GM12891 (cell line): ENCODE measurements at regions not wholly inside any gene's neighbourhood (a gene's known extent, or its start where the extent isn't known, plus 50 kb on each side); places are given as distances from the start of the nearest gene placed in this dataset.

ENCODE experiments used
- DNase-seq: peaks from one replicate; pipeline ENCODE4 v3.0.0; 2011; ENCODE audit warnings: low spot score; ENCODE audit not compliant: insufficient read length
- FAIRE-seq: peaks from 2 replicates; lab custom pipeline; 2011; peaks lifted over from hg19 to GRCh38; lab: Jason Lieb, UNC
- PAX5 ChIP-seq: IDR thresholded peaks from 2 replicates; pipeline ENCODE4 v1.6.1; 2011; ENCODE audit warnings: low read length, moderate library complexity, mild to moderate bottlenecking; ENCODE audit not compliant: insufficient read depth, severe bottlenecking
- POLR2A ChIP-seq: IDR thresholded peaks from 2 replicates; pipeline ENCODE4 v1.6.1; 2011; ENCODE audit warnings: low read depth, low read length, control low read depth
- POLR2AphosphoS5 ChIP-seq: IDR thresholded peaks from 2 replicates; pipeline ENCODE4 v1.6.1; 2011; ENCODE audit warnings: low read depth, low read length, control low read depth
- POU2F2 ChIP-seq: IDR thresholded peaks from 2 replicates; pipeline ENCODE4 v1.6.1; 2011; ENCODE audit warnings: low read depth, mild to moderate bottlenecking, control low read depth, low read length, moderate library complexity
- SPI1 ChIP-seq: IDR thresholded peaks from 2 replicates; pipeline ENCODE4 v1.6.1; 2011; ENCODE audit warnings: low read depth, low read length, control low read depth
- TAF1 ChIP-seq: IDR thresholded peaks from 2 replicates; pipeline ENCODE4 v1.6.1; 2011; ENCODE audit warnings: low read depth, low read length, control low read depth

- DNase-seq (no peak), FAIRE-seq (no peak)
- TF ChIP-seq SPI1 = no peak
- TF ChIP-seq POLR2A = no peak
- no peak for TF ChIP-seq POU2F2
- TF ChIP-seq POLR2AphosphoS5 = no peak
- no peak for TF ChIP-seq PAX5
- no peak for TF ChIP-seq TAF1
These were observed 75.1 kb upstream of the WLS start for GRCh38 chr1:68307378-68307787.

GRCh38 chr1:68301471-68302001 is 69.2 kb upstream of the WLS start:
- TF ChIP-seq TAF1 = no peak
- no peak for TF ChIP-seq POU2F2
- no peak for TF ChIP-seq POLR2A
- no peak for DNase-seq

GRCh38 chr1:68294367-68295066 is 62.2 kb upstream of the WLS start:
- TF ChIP-seq POLR2AphosphoS5 (no peak), POLR2A (no peak), POU2F2 (no peak), SPI1 (no peak), TAF1 (no peak), PAX5 (no peak)
- no peak for FAIRE-seq

More at GRCh38 chr1:68301471-68302001, 69.2 kb upstream of the WLS start:
- no peak for FAIRE-seq

GRCh38 chr1:68293609-68294366 is 61.5 kb upstream of the WLS start:
- TF ChIP-seq SPI1 = no peak
- no peak for TF ChIP-seq POU2F2
- no peak for TF ChIP-seq PAX5
- no peak for TF ChIP-seq TAF1
- TF ChIP-seq POLR2AphosphoS5 = no peak
- no peak for TF ChIP-seq POLR2A
- DNase-seq = no peak
- no peak for FAIRE-seq

More at GRCh38 chr1:68294367-68295066, 62.2 kb upstream of the WLS start:
- no peak for DNase-seq

GRCh38 chr1:68293122-68293521 is 60.8 kb upstream of the WLS start:
- TF ChIP-seq PAX5 = no peak
- no peak for TF ChIP-seq POLR2AphosphoS5
- no peak for TF ChIP-seq SPI1
- TF ChIP-seq POU2F2 = no peak
- TF ChIP-seq TAF1 = no peak
- TF ChIP-seq POLR2A = no peak
- DNase-seq (no peak), FAIRE-seq (no peak)

- TF ChIP-seq POLR2AphosphoS5 (no peak), POU2F2 (no peak), POLR2A (no peak), PAX5 (no peak), SPI1 (no peak), TAF1 (no peak)
- no peak for DNase-seq
- FAIRE-seq = no peak
These were observed 59.5 kb upstream of the WLS start for GRCh38 chr1:68291688-68292384.

- FAIRE-seq = no peak
- no peak for TF ChIP-seq SPI1
- no peak for TF ChIP-seq POLR2AphosphoS5
- no peak for TF ChIP-seq POLR2A
- no peak for TF ChIP-seq TAF1
- TF ChIP-seq PAX5 = no peak
- no peak for TF ChIP-seq POU2F2
- DNase-seq = no peak
These were observed 54.9 kb upstream of the WLS start for GRCh38 chr1:68287241-68287640.

- TF ChIP-seq POLR2AphosphoS5 (no peak), POLR2A (no peak), SPI1 (no peak), PAX5 (no peak), TAF1 (no peak), POU2F2 (no peak)
- DNase-seq (no peak), FAIRE-seq (no peak)
These were observed 52.7 kb upstream of the WLS start for GRCh38 chr1:68285046-68285445.
